GM19023 (cell line): ENCODE measurements at regions not wholly inside any gene's neighbourhood (a gene's known extent, or its start where the extent isn't known, plus 50 kb on each side); places are given as distances from the start of the nearest gene placed in this dataset.

ENCODE experiments used
- ATAC-seq: cut with Tn5 transposase; IDR thresholded peaks from one replicate; pipeline ENCODE4 v1.9.1; 2021; ENCODE audit warnings: mild to moderate bottlenecking, moderate library complexity; ENCODE audit not compliant: unreplicated experiment

DNA sequence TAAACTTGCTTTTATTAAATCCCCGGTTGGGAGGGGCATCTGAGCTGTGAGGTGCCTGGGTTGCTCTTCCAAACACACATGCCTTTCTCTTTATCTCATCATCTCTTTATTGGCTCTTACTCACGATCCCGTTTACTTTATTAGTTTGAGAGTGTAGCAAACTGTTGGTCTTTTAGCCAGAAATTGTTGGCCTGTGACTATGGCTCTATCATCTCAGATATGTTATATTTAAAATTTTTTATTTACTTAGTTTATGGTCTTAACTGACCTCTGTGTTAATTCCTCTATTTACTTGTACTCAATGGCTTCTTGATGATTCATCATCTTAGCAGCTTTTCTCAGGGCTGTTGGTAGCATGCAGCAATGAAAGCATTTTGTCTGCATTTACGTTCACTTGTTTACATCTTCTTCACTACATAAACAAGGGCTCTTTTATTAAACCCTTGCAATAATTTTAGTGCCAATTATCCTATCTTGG, 408.4 kb downstream of the HRH4 start:
- ATAC-seq, result no peak

DNA sequence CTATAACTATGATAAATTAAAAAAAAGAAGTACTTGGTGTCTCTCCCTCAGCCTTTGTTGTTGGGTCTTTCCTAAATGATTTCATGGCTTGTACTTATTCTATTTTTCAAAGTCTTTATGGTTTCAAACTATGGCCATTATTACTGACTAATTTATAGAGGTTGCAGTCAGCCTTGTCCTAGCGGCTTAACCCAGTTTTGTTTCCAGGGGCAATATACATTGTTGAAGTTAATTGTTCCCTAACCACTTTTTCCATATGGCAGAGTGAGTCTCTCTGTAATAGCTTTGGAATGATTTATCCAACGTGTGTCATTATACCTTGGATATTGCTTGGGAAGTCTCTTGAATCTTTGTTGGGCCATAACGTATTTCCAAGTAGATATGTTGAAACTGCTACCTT, 408.8 kb downstream of the HRH4 start:
- no peak for ATAC-seq

DNA sequence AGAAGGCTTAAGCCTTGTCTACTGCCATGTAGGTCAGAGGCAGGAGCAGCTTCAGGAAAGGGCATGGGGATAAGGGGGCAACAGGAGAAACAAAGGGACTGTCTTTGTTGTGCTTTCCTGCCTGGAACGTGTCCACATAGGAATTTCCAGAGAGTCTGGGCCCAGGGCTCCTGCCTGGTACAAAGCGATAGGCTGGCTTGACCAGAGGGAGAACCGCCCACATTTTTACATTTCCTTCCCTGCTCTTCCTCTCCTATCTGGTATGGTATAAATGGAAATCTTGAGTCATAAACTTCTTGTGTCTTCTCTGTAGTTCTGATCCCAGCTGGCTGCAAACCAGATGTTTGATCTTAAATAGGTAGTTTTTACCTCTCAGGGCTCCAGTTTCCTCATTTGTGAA, 414.8 kb downstream of the HRH4 start:
- ATAC-seq, result no peak

DNA sequence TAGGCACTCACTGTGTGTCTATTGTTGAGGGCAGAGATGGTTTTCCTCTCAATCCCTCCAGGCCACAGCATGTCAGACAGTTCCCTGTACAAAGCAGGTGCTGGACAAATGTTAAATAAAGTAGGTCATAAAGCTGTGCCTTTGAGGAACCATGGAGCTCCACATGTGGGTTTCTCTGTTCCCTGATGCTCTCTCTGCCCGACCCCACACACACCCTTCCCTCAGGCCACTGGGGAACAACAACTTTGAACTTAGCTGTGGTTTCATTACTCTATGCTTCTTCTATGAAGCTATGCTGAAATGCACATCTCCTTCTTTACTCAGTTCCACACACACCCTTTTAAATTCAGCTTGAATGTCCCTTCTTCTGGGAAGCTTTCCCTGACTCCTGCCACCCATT, 415.3 kb downstream of the HRH4 start:
- ATAC-seq, result no peak

DNA sequence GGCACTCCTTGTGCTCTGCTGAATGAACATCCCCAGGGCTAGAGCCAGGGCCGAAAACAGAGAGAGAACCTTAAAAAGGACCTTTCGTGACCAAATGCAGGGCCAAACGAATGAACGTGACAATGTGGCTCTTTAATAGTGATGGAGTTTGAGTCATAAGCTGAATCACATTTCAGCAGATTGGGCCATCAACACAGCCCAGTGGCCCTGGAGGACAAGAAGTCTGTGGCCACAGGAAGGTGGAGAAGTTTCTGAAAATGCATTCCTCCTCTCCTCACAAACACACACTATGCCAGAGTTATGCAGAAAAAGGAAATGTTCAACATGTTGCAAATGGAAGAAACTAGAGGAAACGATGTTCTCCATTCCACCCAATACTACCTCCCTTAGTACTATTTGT, 415.8 kb downstream of the HRH4 start:
- no peak for ATAC-seq

DNA sequence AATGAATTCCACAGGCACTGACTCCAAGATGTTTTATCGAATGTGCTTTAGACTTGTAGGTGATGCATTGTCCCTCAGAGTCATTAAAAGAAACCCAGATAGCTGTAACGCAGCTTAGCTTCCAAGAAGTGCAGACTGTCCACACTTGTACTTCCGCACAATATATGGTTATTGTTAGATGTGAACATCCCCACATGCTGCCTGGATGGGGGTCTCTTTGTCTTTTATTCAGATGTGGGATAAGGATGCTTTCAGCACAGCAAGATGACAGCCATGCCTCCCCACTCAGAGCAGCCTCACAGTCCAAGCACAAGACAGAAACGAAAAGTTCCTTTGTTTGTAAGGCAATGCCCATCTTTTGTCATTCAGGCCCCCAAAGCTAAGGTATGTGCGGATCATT, 416.6 kb downstream of the HRH4 start:
- ATAC-seq, result no peak

DNA sequence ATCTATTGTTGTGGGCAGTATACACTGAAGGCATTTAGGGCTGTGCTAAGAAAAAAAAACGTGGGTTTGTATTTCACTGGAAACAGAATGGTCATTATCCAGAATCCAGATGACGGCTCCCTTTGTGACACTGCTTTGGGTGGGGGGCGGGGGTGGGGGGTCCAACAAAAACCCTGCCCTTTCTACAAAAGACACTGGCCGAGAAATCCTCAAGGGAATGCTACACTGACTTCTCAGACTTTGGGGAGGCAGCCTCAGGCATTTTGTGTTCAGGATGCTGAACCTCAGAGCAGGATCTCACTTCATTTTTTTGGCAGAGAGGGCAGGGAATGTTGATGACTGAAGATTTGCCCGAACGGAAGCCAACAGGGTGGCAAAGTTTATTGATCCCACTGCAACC, 417.1 kb downstream of the HRH4 start:
- no peak for ATAC-seq

DNA sequence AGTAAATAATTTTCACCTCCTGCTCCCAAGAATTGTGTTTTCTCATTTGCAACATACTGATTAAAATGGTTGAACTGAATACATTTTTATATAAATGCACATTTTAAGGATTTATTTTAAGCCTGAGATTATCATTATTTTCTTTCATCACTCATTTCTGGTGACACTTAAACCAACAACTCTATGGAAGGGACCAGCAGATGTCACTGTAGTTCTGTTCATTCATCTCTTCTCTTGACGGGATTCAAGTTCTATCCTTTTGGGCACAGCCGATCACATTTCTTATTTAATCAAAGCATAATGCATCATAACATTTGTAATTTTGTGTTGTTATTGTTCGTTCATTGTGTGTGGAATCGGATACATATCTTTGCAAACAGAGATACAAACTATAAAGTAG, 417.9 kb downstream of the HRH4 start:
- ATAC-seq, result no peak

DNA sequence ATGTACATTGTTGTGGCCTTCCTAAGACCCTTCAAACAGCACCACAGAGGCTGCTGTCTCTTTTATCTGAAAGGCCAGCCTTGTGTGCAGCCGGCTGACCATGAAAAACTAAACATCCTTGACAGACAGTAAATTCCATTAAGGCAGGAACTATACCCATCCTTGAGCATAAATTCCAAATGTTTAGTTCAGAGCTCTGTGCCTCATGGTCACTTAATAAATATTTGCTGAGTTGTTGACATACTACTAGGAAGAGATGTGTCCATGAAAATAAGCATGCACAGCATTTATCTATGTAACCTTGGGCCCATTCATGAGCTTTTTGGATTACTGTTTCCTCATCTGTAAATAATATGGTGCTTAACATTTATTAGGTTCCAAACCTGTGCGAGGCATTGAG, 424.8 kb downstream of the HRH4 start:
- no peak for ATAC-seq

DNA sequence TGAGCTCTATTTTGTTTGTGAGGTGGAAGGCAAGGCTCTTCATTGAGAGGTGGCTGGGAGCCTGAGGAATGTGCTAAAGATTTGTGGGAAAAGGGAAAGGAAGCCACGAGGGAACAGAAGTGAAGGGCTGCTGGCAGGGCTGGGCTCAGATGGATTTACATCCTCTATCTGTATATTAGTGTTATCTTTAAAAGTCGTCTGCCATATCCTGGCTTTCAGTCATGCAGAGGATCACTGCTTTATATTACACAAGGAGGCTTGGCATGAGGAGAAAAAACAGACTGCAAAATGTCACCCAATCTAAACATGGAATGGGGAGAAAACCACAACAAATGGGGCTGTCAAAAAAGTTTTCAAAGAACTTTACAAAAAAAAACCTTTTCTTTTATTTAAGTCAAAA, 434.4 kb downstream of the HRH4 start:
- ATAC-seq, result no peak

DNA sequence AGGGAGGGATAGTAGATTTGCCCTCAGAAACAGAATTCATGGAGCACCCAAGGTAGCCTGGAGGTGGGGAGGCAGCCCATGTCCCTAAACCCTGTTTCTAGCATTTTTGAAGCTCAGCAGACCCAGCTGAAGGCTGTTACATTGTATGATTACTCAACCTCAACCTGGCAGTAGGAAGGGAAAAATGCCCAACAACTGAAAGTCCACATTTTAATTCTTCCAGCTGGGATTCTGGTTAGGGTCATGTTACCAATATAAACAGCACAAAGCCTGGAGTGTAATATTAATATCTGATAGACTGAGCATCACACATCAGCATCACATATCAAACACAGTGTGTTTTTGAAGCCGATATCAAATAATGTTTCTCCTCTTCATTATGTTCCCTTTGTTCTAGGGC, 437.0 kb downstream of the HRH4 start:
- no peak for ATAC-seq

DNA sequence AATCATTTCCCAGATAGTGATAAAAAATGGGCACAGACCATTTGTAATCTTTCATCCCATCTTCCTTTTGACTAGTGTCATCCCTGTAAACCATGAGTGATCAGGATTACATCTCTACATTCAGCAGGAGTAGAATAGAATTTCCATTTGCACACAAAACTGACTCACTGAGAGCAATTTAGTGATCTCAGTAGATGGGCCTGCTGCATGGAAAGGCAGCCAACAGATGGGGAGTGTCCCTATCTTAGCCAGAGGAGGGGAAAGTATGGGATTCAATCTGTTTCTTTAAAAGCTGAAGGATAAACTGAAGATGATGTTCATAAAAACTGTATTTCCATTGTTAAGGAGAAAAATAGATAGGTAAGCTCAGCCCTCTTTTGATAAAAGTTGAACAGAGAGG, 441.7 kb downstream of the ZNF521 start:
- ATAC-seq, result no peak

DNA sequence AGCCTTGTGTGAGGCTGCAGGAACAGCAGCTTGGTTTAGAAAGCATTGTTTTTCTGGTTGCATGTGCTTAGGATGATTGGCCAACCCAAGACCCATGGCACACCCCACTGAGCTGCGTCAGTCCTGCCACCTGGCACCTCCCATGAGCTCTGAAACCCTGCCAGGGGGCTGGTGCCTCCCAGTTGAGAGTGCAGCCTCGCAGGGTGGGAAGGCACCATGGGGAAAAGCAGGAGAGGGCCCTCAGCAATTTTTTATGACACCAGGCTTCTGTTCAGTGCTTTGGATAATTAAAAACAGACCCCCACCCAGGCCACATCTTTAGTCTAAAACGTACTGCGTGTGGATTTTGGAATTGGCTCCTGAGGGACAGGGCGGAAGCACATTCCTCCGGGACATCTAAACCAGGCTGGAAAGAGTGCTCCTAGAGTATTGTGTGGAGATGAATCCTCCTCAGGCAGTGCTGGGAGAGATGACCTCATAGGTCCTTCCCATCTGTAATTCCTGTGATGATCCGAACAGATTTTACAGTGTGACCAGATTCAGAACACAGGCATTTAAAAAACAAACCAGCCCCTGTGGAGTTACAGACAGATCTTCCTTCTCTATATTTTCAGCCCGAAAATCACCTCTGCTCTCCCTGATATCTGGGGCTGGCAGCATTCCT, 438.3 kb downstream of the ZNF521 start:
- no peak for ATAC-seq

DNA sequence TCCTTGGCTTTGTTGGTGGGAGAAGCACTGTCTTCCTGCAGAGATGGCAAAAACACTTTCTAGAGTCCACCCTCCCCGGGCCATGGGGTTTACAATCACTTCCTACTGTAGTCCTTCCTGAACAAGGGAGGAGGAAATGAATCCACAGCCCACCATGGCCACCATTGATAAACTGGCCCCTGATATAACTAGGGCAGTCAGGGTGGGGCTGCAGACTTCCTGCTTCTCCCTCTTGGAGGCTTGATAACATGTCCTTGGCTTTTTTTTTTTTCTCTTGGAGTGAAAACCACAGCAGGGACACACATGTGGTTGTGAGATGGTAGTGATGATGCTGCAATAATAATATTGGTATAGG, 437.8 kb downstream of the ZNF521 start:
- ATAC-seq, result no peak

DNA sequence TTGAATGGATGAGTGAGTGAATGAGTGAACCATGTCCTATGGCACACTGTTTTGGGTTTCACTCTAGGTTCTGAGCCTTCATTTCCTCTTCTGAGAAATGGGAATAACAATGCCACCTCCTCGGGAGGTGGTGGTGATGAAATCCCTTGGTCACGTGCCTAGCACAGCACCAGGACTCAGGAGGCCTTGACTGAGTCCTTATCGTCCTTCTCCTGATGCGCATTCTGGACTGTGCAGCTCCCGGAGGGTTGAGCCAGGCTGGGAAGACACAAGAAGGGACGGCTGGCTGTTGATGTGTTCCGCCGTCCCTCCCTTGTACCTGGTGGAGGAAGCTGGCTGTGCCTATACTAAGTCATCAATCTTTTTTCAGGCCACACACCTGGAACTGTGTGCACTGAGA, 437.3 kb downstream of the ZNF521 start:
- ATAC-seq, result no peak

DNA sequence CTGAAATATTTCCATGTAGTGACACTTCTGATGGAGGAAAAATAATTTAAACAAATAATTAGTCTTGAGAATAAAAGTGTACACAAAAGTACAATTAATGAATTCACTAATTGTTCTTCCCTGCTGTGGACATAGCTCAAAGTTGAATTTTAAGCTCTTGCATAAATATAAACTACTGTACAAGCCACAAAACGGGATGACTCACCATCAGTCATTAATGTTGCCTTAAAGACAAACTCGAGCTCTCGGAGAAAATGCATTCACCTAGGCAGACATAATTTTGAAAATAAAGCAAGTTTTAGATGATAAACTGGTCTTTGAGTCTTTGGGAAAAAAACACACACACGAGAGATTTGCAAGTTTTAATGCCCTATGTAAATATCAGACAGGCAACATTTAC, 436.4 kb downstream of the ZNF521 start:
- no peak for ATAC-seq

DNA sequence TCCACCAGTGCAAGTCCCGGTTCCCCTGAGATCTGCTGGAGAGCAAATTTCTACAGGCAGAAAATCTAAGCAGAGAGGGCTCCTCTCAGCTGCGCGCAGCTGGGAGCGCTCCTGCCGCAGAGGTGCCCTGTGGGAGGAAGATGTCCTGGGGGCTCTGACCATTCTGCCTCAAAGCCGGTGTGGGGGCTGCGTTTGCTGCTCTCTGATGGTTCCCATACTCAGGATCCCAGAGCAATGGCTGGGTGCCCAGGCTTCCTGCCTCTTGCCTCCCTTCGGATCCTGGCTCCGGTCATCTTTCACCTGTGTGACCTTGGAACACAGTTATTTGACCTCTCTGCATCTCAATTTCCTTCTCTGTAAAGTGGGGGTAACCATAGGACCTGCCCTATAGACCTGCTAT, 434.2 kb downstream of the ZNF521 start:
- no peak for ATAC-seq

DNA sequence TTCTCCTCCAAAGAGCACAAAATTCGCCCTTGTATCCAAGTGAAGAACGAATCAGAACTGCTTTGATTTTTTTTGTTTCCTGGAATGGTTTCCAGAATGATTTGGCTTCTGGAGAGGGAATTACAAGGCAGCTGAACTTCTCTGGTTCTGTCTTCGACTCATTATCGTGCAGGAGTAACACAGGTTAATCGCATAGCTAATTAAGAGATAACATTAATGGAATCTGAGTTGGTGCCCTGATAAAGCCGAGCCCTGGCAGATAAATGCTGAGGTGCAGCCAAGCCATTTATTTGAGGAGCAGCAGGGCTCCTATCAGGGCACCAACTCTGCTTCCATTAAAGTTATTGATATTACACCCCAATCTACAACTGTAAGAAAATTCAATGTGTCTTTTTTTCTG, 433.7 kb downstream of the ZNF521 start:
- ATAC-seq, result no peak

DNA sequence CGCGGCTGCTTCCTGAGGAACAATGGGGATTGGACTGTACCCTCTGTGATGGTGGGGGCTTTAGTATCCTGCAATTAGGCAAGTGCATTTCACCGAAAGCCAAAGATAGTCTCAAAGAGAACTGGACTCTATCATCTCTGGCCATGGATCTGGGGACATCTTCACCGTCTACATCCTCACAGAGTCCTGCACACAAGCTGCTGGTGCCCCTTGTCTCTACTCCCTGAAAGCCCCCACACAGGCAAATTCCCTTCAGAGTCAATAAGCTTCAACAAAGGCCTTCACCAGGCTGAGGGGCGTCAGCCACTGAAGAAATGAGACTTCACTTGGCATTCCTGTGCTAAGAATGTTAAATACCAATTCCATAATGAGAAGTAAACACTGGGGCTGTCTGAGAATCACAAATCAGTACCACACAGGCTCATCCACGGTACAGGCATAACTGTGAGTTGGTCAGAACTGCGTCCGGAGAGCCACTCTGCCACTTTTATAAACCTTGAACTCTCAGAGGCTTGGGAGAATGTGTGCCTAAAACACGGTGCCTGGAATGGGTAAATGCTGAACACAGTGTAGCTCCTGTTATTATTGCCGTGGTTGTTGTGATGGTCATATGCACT, 432.7 kb downstream of the ZNF521 start:
- ATAC-seq, result no peak

DNA sequence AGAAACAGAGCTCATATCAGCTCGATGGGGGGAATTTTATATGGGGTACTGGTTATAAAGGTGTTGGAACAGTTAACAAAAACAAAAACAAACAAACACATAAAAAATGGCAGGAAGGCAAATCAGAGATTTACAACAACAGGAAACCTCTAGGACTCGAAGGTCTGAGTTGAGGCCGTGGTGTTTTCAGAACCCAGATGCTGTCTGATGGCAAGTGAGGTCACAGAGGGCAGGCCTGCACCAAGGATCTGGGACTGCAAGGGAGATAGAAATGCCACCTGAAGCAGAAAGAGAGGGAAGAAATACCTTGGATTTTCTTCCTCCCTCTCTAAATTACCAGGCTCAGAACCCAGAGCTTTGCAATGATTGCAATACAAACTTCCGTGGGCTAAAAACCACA, 429.5 kb downstream of the ZNF521 start:
- ATAC-seq, result peak; percentile 48

DNA sequence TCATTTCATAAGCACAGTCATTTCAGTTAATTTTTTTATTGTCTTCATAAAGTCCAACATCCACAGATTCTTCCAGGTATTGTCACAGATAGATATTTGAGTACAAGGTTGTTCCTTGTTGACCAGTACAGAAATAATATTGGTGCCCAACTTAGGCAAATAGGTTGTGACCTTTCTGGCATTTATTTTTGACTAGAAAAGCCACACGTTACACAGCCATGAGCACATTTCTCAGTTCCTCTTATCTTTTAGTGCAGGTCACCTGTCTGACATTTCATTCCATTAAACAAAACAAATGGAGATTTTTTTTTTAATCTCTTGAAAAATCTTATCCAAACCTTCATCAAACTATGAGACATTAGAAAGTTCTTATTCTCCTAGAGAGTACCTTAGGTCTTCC, 428.8 kb downstream of the ZNF521 start:
- ATAC-seq, result peak; percentile 79

DNA sequence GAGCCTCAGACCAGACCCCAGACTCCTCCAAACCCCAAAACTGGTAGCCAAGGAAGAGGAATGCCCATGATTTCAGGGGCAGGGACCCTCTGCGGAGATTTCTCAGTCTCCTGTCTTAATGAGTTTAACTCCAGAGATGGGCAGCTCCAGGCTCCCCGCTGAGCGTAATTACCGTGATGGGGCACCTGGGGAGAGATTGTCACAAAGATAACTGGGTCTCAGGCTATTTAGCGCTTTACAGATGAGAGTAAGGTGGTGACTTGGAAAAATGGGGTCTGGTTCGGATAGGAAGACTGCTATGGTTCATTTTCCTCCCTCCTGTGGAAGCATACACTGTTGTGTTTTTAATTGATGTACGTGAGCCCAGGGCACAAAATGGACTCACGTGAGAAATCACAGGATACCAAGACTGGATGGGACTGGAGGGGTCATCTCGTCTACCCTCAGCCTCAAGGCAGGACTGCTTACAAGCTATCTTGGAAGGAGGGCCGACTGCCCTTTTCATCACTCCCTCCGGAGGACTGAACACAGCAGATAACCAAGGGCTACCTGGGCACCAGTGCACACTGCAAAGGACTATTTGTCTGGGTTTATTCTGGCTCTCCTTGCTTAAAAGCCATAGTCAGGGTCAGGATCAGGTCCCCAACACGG, 427.8 kb downstream of the ZNF521 start:
- ATAC-seq, result no peak

DNA sequence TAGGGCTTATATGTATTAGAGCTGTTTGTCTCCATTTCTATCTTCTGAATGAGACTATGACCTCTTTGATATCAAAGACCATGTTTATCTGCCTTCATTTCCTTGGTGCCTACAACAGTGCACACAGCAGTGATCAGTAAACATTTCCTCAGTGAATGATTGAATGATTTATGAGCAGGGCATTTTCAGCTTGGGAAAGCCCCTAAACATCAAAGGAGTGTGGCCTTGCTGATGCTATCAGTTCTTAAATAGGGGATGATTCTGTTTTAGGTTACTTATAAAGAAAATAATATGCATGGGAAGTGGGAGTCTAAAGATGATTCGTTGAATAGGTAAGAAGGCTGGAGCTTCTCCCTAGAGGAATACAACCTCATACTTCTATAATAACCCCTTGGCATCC, 425.3 kb downstream of the ZNF521 start:
- ATAC-seq, result no peak
